ENCODE measurements at regions not wholly inside any gene's neighbourhood (a gene's known extent, or its start where the extent isn't known, plus 50 kb on each side); places are given as distances from the start of the nearest gene placed in this dataset.

- TF ChIP-seq REST (IDR thresholded peaks at IDR 0.05; ENCODE audit: low read depth) (no peak), CTCF (IDR thresholded peaks at IDR 0.05 in 2 of 3, conservative IDR thresholded peaks at IDR 0.05 in 1 of 3; ENCODE audit: borderline replicate concordance in 1 of 3, insufficient read depth in 1 of 3, low read depth in 2 of 3, low read length in 2 of 3) (no peak), CBX3 (IDR thresholded peaks at IDR 0.05; ENCODE audit: low read depth) (no peak), MAX (IDR thresholded peaks at IDR 0.05) (no peak)
Measured at GRCh38 chr17:73940511-73940910, 263.0 kb upstream of the RPL38 start (continued).

GRCh38 chr17:73941919-73942530 is 261.5 kb upstream of the RPL38 start:
- ATAC-seq (no peak), DNase-seq (ENCODE audit: low read depth, low spot score) (no peak)
- ChIA-PET POLR2A (no interaction called here), CTCF (no interaction called here), RAD21 (ENCODE audit: low non-redundant PET in 1 of 2, low total read pairs in 2 of 2, uncharacterized antibody in 2 of 2, unreplicated experiment in 2 of 2) (no interaction called here)
- Histone ChIP-seq H3K27me3 (ENCODE audit: insufficient read depth, low read length) (peaks cover 24% of the 10 kb centered on the region), H3K79me2 (ENCODE audit: insufficient read depth, low read length) (no peaks in the 10 kb centered on the region), H3K9me3 (ENCODE audit: control insufficient read depth in 1 of 2, insufficient read depth in 1 of 2, low read depth in 1 of 2, low read length in 2 of 2) (no peaks in the 10 kb centered on the region), H3K27ac (ENCODE audit: low read depth, low read length) (no peak overlapping the region), H2AFZ (ENCODE audit: low read depth, low read length, poor library complexity, severe bottlenecking) (no peak overlapping the region), H4K20me1 (ENCODE audit: insufficient read depth) (no peaks in the 10 kb centered on the region), H3K4me2 (ENCODE audit: low read length) (no peak overlapping the region), H3K4me3 (replicated peaks in 1 of 2; ENCODE audit: low read depth in 1 of 2, low read length in 2 of 2) (no peak overlapping the region), H3K4me1 (ENCODE audit: control insufficient read depth in 1 of 2, insufficient read depth in 2 of 2, low read length in 2 of 2) (no peaks in the 10 kb centered on the region), H3K9me2 (ENCODE audit: insufficient read depth) (no peaks in the 10 kb centered on the region), H3K9ac (ENCODE audit: low read length) (no peak overlapping the region), H3K36me3 (ENCODE audit: control insufficient read depth in 1 of 2, insufficient read depth in 2 of 2, low read length in 2 of 2) (no peaks in the 10 kb centered on the region)
- intact Hi-C loops (cut with micrococcal nuclease): no loop called here
- BruUV-seq (replicated peaks): no TSS peak
- TF ChIP-seq POLR2A (IDR thresholded peaks at IDR 0.05; ENCODE audit: borderline replicate concordance, extremely low read depth, insufficient read depth, insufficient read length) (no peak), ZNF274 (IDR thresholded peaks at IDR 0.05; ENCODE audit: low read depth, low read length) (no peak), EGR1 (IDR thresholded peaks at IDR 0.05; ENCODE audit: low read depth) (no peak), CBX3 (IDR thresholded peaks at IDR 0.05; ENCODE audit: low read depth) (no peak), FOSL1 (IDR thresholded peaks at IDR 0.05; ENCODE audit: low read depth) (no peak), JUND (IDR thresholded peaks at IDR 0.05) (no peak), REST (IDR thresholded peaks at IDR 0.05; ENCODE audit: low read depth) (no peak), EZH2phosphoT487 (IDR thresholded peaks at IDR 0.05; ENCODE audit: borderline replicate concordance) (no peak), TCF7L2 (IDR thresholded peaks at IDR 0.05; ENCODE audit: borderline replicate concordance, extremely low read depth, insufficient read depth, insufficient read length) (no peak), RAD21 (IDR thresholded peaks at IDR 0.05; ENCODE audit: low read depth) (no peak), POLR2AphosphoS5 (IDR thresholded peaks at IDR 0.05; ENCODE audit: low read depth, low read length) (no peak), MAX (IDR thresholded peaks at IDR 0.05) (no peak)

All from HCT116 (cell line).